ENCODE measurements at regions not wholly inside any gene's neighbourhood (a gene's known extent, or its start where the extent isn't known, plus 50 kb on each side); places are given as distances from the start of the nearest gene placed in this dataset.
A peak's percentile ranks its signal among the peaks of the same experiment; 100 is the strongest.

GRCh38 chr20:63082939-63083735 lies 76.4 kb upstream of the BHLHE23 start:
- no peak for TF ChIP-seq CTCF (IDR thresholded peaks at IDR 0.05; ENCODE audit: low read length, missing control alignments)

GRCh38 chr20:63082308-63082938 lies 75.7 kb upstream of the BHLHE23 start:
- DNase-seq (ENCODE audit: low read depth): peak; percentile 40
- no peak overlapping the region for H3K4me3 ChIP-seq (replicated peaks; ENCODE audit: low read depth, low read length)
- TF ChIP-seq CTCF (IDR thresholded peaks at IDR 0.05; ENCODE audit: low read length, missing control alignments): no peak

More at GRCh38 chr20:63082939-63083735, 76.4 kb upstream of the BHLHE23 start:
- DNase-seq (ENCODE audit: low read depth): no peak
- H3K4me3 ChIP-seq (replicated peaks; ENCODE audit: low read depth, low read length): no peak overlapping the region

GRCh38 chr20:63081831-63082230 lies 75.1 kb upstream of the BHLHE23 start:
- TF ChIP-seq CTCF (IDR thresholded peaks at IDR 0.05; ENCODE audit: low read length, missing control alignments): no peak
- DNase-seq (ENCODE audit: low read depth): no peak
- no peak overlapping the region for H3K4me3 ChIP-seq (replicated peaks; ENCODE audit: low read depth, low read length)

GRCh38 chr20:63081351-63081750 lies 74.6 kb upstream of the BHLHE23 start:
- no peak for TF ChIP-seq CTCF (IDR thresholded peaks at IDR 0.05; ENCODE audit: low read length, missing control alignments)
- no peak overlapping the region for H3K4me3 ChIP-seq (replicated peaks; ENCODE audit: low read depth, low read length)
- DNase-seq (ENCODE audit: low read depth): no peak

GRCh38 chr20:63080811-63081210 lies 74.0 kb upstream of the BHLHE23 start:
- DNase-seq (ENCODE audit: low read depth): no peak
- no peak for TF ChIP-seq CTCF (IDR thresholded peaks at IDR 0.05; ENCODE audit: low read length, missing control alignments)
- H3K4me3 ChIP-seq (replicated peaks; ENCODE audit: low read depth, low read length): no peak overlapping the region

GRCh38 chr20:63080411-63080810 lies 73.6 kb upstream of the BHLHE23 start:
- DNase-seq (ENCODE audit: low read depth): no peak
- no peak for TF ChIP-seq CTCF (IDR thresholded peaks at IDR 0.05; ENCODE audit: low read length, missing control alignments)
- H3K4me3 ChIP-seq (replicated peaks; ENCODE audit: low read depth, low read length): no peak overlapping the region
